ENCODE measurements at regions not wholly inside any gene's neighbourhood (a gene's known extent, or its start where the extent isn't known, plus 50 kb on each side); places are given as distances from the start of the nearest gene placed in this dataset.

DNA sequence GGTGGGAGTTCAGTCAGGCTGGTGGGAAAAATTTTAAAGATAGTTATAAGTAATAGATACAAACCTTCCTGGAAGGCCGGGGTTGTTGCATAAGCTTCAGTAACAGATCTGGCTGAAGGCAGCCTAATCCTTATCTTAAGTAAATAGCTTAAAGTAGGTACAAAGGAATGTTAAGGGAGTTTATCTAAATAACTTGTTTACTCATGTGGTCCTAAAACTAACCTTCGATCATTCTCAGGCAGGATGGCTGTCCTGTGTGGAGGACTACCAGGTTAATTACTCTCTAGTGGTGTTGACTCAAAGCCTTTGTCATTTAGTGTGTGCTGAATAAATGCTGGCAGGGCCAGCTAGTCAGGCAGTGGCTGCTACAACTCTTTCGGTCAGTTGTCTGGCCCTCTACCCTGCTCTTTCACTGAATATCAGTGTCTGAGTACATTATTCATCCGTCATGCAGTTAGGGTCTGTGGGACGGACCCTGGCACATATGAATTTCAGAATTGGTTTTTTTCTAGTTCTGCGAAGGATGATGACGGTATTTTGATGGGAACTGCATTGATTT, 131.6 kb upstream of the TAB2 start:
- no peak for DNase-seq

- DNase-seq: no peak
Observed at GRCh38 chr6:149186873-149187272, 130.6 kb upstream of the TAB2 start.

- DNase-seq: peak; percentile 47
Observed at GRCh38 chr6:149190224-149190831, 127.2 kb upstream of the TAB2 start.

DNA sequence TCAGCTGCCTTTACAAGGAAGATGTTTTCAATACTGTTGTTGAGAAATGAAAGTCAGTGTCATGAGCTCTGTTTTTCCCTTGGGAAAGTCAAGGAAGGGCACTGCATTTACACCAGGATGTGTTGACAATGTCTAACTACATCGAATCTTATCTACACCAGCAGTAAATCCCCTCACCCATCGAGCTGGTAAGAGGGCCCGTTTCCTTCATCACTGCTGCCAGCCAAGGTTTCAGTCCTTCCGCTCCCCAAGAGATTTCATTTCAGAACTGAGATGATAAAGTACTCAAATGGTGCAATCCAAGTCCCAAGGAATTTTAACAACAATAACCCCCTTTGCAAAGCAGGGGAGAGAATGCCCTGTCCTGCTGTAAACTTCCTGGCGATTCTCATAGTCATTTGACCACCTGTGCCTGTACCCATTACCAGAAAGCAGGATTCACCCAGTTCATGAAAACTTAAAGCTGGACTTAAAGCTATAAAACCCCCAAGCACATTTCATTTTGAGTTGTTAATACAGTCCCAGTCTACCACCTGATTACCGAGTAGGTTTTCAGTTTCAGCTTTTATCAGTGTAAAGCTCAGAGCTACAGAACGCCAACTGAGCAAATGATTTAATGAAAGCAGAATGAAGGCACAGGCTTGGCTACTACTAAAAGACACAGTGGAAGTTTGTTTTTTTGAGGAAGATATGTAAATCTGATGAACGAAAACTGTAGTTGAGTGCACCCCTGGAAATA, 122.5 kb upstream of the TAB2 start:
- DNase-seq: no peak

DNA sequence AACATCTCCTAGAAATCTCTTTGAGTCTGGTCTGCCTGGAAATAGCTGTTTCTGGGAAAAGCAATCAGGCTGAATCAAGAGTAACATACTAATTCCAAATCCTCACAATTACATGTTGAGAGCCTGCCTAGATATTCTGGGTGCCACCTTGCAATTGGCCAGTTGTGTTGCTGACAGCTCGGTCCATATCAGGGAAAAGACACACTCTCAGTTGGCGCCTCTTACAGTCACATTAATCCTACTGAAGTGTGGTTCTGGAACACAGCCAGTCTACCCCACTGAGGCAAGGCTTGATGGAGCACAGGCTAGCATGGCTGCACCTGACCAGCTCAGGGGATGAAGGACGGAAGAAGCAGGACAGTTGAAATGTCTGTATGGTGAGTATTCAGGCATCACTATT, 121.4 kb upstream of the TAB2 start:
- no peak for DNase-seq

GRCh38 chr6:149197482-149197881, 120.0 kb upstream of the TAB2 start:
- DNase-seq: no peak

- no peak for DNase-seq
Observed at GRCh38 chr6:149198265-149198664, 119.2 kb upstream of the TAB2 start.

- no peak for DNase-seq
Observed at GRCh38 chr6:149200282-149200945, 117.1 kb upstream of the TAB2 start.

DNA sequence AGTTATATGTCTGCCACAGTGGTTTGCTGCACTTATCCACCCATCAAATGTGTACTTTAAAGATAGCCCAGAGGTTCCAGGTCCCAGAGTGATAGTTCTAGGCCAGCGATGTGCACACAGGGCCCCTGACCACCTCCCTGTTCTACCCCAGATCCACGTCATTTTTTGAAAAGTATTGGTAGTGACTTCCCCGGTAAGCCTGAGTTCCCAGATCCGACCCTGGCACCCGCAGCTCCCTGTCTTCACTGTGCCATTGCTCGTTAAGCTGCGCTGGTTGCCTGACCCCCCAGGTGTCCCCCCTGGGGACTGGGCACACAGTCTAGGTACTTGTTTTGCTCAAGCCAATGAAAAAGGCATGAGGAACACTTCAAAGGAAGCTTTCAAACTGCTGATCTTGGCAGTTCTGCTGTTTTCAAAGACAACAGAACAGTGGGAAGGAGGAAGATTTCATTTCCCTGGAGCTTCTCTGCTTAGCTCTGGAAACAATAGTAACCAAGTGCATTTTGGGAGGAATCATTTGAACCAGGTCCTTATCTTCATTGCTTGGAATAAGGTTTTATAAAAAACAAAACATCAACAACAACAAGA, 116.3 kb upstream of the TAB2 start:
- DNase-seq: no peak

DNA sequence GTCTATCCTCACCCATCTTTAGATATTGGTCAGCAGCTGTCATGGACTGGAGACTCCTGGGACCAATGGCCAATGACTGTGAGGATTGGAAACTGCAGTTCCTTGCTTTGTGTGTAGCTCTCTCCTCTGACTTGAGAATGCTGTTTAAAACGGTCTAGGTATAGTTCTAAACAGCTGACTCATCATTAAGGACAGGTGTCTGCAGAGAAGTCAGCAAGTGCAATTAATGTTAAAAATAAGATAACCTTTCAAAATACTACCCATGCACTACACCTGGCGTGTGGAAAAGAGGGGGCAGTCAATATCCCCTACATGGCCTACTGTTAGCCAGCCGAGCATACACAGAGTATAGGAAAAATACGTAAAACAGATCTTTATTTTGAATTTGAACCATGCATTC, 115.4 kb upstream of the TAB2 start:
- DNase-seq: peak; percentile 56

- no peak for DNase-seq
Observed at GRCh38 chr6:149202952-149203351, 114.6 kb upstream of the TAB2 start.

DNA sequence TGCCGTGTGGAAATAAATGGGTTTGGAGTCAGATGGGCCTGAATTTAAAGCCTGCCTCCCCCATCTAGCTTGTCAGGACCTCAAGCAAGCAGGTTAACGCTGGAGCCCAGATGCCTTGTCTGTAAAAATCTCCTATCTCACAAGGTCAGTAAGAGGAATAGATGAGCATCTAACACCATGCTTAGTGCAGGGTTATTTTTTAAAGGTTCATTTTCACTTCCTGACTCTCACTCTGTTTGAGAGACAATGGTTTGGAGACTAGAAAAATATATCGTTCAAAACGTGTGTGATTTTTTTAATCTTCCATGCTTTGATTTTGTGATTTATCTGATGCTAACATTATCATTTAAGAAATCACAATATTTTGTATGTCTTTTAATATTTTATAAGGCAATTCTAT, 114.0 kb upstream of the TAB2 start:
- peak; percentile 14 for DNase-seq

DNA sequence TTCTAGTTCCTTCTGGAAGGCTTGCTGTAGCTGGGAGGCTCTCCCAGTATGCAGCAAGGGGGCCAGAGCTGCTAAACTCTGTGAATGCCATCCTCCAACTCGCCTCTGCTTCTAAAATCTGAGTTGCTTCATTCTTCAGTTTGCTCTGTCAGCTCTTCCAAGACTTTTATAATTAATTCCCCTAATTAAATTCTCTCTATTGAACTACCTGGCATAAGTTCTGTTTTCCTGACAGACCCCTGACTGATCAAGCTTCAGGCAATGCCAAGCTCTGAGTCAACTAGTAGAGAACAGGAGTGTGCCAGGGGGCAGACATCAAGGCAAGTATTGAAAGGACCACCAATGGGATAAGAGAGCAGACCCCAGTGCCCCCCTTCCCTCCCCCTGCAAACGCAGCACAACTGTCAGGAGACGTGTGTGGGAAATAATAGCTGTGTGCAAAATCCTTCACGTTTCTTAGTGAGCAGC, 109.3 kb upstream of the TAB2 start:
- no peak for DNase-seq

DNA sequence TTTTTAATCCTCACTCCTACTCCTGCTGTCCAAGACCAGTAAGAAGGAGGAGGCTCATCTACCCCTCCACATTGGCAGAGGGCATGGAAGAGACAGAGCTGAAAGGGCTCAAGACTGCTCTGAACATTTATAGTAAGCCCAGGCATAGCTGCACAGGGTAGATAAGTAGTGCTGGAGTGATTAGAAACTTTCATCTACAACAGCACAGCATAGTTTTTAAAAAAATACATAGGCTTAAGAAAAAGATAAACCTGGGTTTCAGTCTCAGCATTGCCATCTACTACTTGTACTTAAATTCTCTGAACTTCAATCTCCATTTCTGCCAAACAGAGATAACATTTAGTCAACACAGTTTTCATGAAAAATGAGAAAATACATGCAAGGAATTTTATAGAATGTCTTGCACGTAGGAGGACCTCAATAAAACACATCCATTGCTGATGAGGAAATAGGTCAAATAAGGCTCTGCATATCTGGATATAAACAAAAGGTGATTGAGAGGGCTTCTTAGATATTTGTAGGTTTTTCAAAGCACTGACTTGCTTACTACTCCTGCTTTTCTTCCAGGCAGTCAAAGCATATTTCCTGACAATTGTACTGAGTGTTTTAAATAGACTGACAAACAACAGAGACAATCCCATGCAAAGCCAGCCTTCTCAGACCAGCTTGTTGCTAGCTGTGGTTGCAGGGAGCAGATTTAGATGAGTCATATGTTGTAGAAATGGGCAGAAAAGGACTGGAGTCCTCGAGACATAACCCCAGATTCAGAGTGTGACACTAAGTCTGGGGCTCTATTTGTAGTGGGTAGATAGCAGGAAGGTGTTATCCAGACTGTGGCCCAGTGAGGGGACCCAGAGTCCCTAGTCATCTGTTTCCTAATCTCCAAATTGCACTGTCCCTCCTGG, 107.4 kb upstream of the TAB2 start:
- no peak for DNase-seq

- DNase-seq: no peak
Observed at GRCh38 chr6:149211046-149211571, 106.4 kb upstream of the TAB2 start.

GRCh38 chr6:149212206-149212605, 105.3 kb upstream of the TAB2 start:
- no peak for DNase-seq

- DNase-seq: no peak
Observed at GRCh38 chr6:149212892-149213801, 104.4 kb upstream of the TAB2 start.

GRCh38 chr6:149213829-149214228, 103.7 kb upstream of the TAB2 start:
- no peak for DNase-seq

DNA sequence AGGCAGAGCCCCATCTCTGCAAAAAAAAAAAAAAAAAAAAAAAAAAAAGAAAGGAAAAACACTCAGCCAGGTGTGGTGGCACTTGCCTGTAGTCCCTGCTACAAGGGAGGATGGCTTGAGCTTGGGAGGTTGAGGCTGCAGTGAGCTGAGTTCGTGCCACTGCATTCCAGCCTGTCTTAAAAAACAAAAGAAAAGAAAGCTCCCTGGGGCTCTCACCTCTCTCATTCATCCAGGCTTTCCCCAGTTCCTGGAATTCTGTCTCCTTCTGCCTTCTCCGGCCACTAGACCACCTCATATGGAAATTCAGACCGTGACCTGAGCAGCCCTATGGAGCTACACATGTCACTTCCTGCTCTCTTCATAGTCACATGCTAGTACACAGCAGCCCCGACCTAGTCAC, 101.1 kb upstream of the TAB2 start:
- no peak for DNase-seq

DNA sequence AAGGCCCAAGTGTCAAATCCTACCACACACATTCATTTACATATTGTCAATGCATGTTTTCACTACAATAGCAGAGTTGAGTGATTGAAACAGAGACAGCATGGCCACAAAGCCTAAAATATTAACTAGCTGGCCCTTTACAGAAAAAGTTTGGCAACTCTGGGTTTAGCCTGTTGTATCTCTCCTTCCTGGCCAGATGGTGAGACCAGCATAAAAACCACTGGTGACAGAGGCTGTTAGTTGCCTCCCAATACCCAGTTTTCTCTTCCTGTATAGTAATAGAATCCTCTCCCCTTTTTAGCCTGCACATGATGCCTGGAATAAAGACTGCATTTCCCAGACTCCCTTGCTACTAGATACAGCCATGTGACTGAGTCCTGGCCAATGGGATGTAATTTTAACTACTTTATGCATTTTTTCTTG, 100.0 kb upstream of the TAB2 start:
- no peak for DNase-seq

- no peak for DNase-seq
Observed at GRCh38 chr6:149218471-149218870, 99.0 kb upstream of the TAB2 start.

Measured in RPMI8226 (cell line).